ENCODE measurements at regions not wholly inside any gene's neighbourhood (a gene's known extent, or its start where the extent isn't known, plus 50 kb on each side); places are given as distances from the start of the nearest gene placed in this dataset.

DNA sequence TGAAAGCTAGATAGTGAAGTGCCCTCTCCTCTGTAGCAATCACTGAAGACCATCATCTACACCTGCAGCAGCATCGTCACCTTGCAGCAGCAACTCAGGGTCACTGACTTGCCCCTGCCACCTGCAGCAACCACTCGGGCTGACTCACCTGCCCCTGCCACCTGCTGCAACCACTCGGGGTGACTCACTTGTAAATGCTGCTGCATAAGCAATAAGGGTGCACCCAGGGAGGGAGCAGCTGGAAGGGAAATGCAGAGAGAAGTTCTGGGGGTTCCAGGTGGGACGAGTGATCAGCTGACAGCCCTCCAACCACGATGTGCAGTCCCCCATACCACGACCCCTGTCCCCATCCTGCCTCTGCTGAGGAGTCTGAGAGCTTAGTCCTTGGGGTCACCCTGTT lies 357.1 kb upstream of the SFSWAP start:
- H3K27ac ChIP-seq (replicated peaks), result no peak overlapping the region
- no peak for DNase-seq (ENCODE audit: low read depth in 1 of 2, low spot score in 1 of 2)
- no peak overlapping the region for H3K4me3 ChIP-seq (replicated peaks; ENCODE audit: insufficient read depth, low read length)
- TF ChIP-seq CTCF (IDR thresholded peaks at IDR 0.05; ENCODE audit: insufficient read depth, low read length), result no peak
- TF ChIP-seq SPI1 (IDR thresholded peaks at IDR 0.05; ENCODE audit: borderline replicate concordance, low read depth), result no peak
- TF ChIP-seq REST (IDR thresholded peaks at IDR 0.05; ENCODE audit: insufficient replicate concordance, low read depth), result no peak
- no peak for TF ChIP-seq GABPA (IDR thresholded peaks at IDR 0.05; ENCODE audit: low read depth)
- no peak for TF ChIP-seq POLR2AphosphoS5 (IDR thresholded peaks at IDR 0.05; ENCODE audit: low read depth)
- H3K27me3 ChIP-seq (ENCODE audit: insufficient read depth, poor library complexity, severe bottlenecking), result peaks cover 2% of the 10 kb centered on the region

DNA sequence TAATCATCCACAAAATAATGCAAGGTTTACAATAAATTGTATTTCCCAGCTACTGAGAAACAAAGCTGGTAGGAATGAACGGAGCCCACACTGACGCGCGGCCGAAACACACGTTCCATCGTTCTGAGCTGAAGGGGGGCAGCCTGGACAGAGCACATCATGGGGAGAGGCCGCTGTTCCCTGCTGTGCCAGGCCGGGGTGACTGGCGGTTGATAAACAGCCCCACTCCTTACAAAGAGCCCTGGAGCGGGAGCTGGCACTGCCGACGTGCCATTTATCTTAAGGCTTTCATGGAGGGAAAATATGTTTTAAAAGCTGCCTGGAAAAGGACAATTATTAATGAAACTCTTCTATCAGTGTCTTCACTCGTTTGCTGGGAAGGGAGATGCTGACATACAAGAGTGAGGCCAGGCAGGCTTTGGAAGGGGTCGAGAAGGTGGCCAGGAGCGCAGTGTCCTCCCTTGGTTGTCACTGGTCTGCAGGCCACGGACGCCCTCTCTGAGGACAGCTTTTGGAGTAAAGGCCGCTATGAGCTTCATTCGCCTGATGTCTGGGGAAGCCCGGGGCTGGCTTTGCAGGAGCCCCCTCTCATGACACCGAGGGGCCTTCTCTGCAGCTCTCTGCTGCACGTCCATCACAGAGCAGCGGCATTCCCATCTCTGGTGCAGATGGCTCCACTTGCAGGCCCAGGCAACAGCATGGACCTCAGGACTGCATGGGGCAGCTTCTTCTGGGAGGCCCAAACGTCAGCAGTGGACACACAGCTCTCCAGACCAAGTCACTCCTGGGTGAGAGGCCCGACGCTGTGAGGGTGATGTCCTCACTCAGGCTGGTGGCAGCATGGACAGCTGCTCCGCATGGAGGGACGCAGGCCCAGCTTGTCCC lies 355.3 kb upstream of the SFSWAP start:
- H3K4me3 ChIP-seq (replicated peaks; ENCODE audit: insufficient read depth, low read length), result no peak overlapping the region
- H3K27me3 ChIP-seq (ENCODE audit: insufficient read depth, poor library complexity, severe bottlenecking), result no peaks in the 10 kb centered on the region
- TF ChIP-seq CTCF (IDR thresholded peaks at IDR 0.05; ENCODE audit: insufficient read depth, low read length) (no peak), SPI1 (IDR thresholded peaks at IDR 0.05; ENCODE audit: borderline replicate concordance, low read depth) (no peak), REST (IDR thresholded peaks at IDR 0.05; ENCODE audit: insufficient replicate concordance, low read depth) (no peak), POLR2AphosphoS5 (IDR thresholded peaks at IDR 0.05; ENCODE audit: low read depth) (no peak)
- no peak for DNase-seq (ENCODE audit: low read depth in 1 of 2, low spot score in 1 of 2)
- no peak overlapping the region for H3K27ac ChIP-seq (replicated peaks)

DNA sequence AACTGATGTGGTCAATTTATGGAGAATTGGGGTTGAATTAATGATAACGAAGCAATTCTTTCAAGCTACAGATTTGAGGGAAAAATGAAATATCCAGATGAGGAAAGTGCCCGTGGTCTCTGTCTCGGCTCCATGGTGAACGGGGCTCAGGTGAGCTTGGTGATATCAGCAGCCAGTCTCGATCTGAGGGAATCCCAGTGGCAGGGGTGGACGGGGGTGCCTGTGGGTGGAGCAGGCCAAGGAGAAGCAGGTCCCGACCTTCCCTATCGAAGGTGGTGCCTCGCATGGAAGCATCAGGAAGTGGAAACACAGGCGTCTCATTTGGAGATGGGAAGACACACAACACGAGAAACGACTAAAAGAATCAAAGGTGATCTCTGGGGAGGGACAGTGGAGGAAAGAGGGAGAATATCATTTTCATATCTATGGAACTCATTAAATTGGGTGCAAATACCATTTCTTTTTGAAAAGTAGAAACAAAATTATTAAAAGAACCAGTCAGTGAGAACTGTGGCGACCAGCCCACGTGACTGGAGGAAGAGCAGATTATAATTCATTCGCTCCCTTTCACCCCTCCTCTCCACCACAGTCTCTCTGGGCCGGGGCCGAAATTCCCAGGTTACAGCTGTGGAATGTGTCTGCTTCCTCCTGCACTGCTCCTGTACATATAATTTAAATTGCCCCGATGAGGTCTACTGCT lies 354.3 kb upstream of the SFSWAP start:
- no peak for DNase-seq (ENCODE audit: low read depth in 1 of 2, low spot score in 1 of 2)
- TF ChIP-seq CTCF (IDR thresholded peaks at IDR 0.05; ENCODE audit: insufficient read depth, low read length) (no peak), POLR2AphosphoS5 (IDR thresholded peaks at IDR 0.05; ENCODE audit: low read depth) (no peak), GABPA (IDR thresholded peaks at IDR 0.05; ENCODE audit: low read depth) (no peak), SPI1 (IDR thresholded peaks at IDR 0.05; ENCODE audit: borderline replicate concordance, low read depth) (no peak), REST (IDR thresholded peaks at IDR 0.05; ENCODE audit: insufficient replicate concordance, low read depth) (no peak)
- H3K4me3 ChIP-seq (replicated peaks; ENCODE audit: insufficient read depth, low read length), result no peak overlapping the region

More for the DNA sequence above, 354.3 kb upstream of the SFSWAP start:
- Histone ChIP-seq H3K27ac (replicated peaks) (no peak overlapping the region), H3K27me3 (ENCODE audit: insufficient read depth, poor library complexity, severe bottlenecking) (no peaks in the 10 kb centered on the region)
